Left ventricle myocardium inferior (tissue), 1 donor: ENCODE measurements at regions not wholly inside any gene's neighbourhood (a gene's known extent, or its start where the extent isn't known, plus 50 kb on each side); places are given as distances from the start of the nearest gene placed in this dataset.

ENCODE experiments used
- DNase-seq: peaks from one replicate; pipeline ENCODE4 v3.0.0-alpha.2; 2020
- H3K27ac ChIP-seq: fragments of 200-600 bp; replicated peaks from 2 replicates; pipeline ENCODE4 v1.8.0; 2021
- H3K27me3 ChIP-seq: fragments of 200-600 bp; 2 replicates; pipeline ENCODE4 v1.8.0; 2021; ENCODE audit warnings: low read depth
- H3K36me3 ChIP-seq: fragments of 200-600 bp; 2 replicates; pipeline ENCODE4 v1.8.0; 2021
- H3K4me1 ChIP-seq: fragments of 200-600 bp; 2 replicates; pipeline ENCODE4 v1.8.0; 2021
- H3K4me3 ChIP-seq: fragments of 200-600 bp; 2 replicates; pipeline ENCODE4 v1.8.0; 2021; ENCODE audit warnings: mild to moderate bottlenecking, moderate library complexity
- H3K9me3 ChIP-seq: fragments of 200-600 bp; replicated peaks from 2 replicates; pipeline ENCODE4 v1.8.0; 2021
- CTCF ChIP-seq: fragments of 200-600 bp; IDR thresholded peaks from 2 replicates; pipeline ENCODE4 v1.8.0; 2021; ENCODE audit warnings: antibody characterized with exemption, mild to moderate bottlenecking, borderline replicate concordance
- intact Hi-C: fragments of 100-400 bp; cut with micrococcal nuclease; formaldehyde crosslinking; loops from one replicate; pipeline ENCODE4 v1.11.0; 2022
- donor health status: DM: no; HTN: yes; CAD: no; lungs with severe emphysema.

DNA sequence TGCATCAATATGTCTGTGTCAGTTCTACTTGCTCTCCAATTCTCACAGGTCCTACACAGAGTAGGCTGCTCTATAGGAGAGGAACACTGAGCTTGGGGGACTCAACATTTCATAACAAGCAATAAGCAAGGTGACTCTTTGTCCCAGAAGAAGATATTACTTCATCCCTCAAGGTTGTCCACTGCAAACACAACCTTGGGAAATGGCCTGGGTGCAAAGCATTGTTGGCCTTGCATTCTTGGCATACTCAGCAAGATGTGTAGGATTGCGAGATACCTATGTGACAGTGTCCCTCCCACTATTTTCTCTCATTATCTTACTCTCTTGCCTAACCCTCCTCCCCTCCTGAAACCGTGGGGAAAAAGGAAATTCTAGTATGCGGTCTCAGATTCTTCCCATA lies 169.8 kb upstream of the FREM1 start:
- intact Hi-C loops: no loop called here
- TF ChIP-seq CTCF: no peak
- no peaks in the 10 kb centered on the region for H3K9me3 ChIP-seq
- H3K4me1 ChIP-seq: no peaks in the 10 kb centered on the region
- H3K36me3 ChIP-seq: no peaks in the 10 kb centered on the region
- no peak overlapping the region for H3K27ac ChIP-seq
- no peaks in the 10 kb centered on the region for H3K27me3 ChIP-seq
- H3K4me3 ChIP-seq: no peak overlapping the region
- no peak for DNase-seq

GRCh38 chr9:15077946-15078729 lies 167.9 kb upstream of the FREM1 start:
- intact Hi-C loops: no loop called here
- no peak for DNase-seq
- Histone ChIP-seq H3K27ac (no peak overlapping the region), H3K9me3 (no peaks in the 10 kb centered on the region), H3K36me3 (no peaks in the 10 kb centered on the region), H3K27me3 (no peaks in the 10 kb centered on the region), H3K4me1 (no peaks in the 10 kb centered on the region), H3K4me3 (no peak overlapping the region)
- TF ChIP-seq CTCF: no peak

- H3K27ac ChIP-seq: no peak overlapping the region
- no peaks in the 10 kb centered on the region for H3K4me1 ChIP-seq
- no peak for DNase-seq
- H3K27me3 ChIP-seq: no peaks in the 10 kb centered on the region
- no peaks in the 10 kb centered on the region for H3K36me3 ChIP-seq
- intact Hi-C loops: no loop called here
- H3K9me3 ChIP-seq: no peaks in the 10 kb centered on the region
- H3K4me3 ChIP-seq: no peak overlapping the region
- no peak for TF ChIP-seq CTCF
Measured at GRCh38 chr9:15073620-15074019, 163.4 kb upstream of the FREM1 start.

DNA sequence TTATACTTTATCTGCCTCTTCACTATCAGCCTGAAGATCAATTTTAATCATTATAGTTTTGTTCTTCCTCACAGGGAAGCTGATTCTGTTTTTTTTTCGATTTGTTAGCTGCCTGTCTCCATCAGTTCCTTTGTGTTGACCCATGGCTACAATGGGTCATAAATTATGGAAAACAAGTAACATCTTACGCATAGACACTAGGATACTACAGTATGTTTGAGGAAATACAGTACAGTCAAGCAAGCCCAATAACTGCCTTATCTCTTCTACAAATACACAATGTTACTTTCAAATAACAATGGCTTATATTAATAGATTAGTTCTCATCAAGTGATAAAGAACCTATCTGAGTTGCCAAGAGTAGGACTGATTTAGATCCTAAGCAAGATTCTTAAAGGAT lies 160.5 kb upstream of the FREM1 start:
- H3K27me3 ChIP-seq: no peaks in the 10 kb centered on the region
- H3K36me3 ChIP-seq: no peaks in the 10 kb centered on the region
- no peak overlapping the region for H3K4me3 ChIP-seq
- H3K27ac ChIP-seq: no peak overlapping the region
- intact Hi-C loops: no loop called here
- no peaks in the 10 kb centered on the region for H3K4me1 ChIP-seq
- no peak for TF ChIP-seq CTCF
- DNase-seq: no peak
- peaks cover 5% of the 10 kb centered on the region for H3K9me3 ChIP-seq

GRCh38 chr9:15069106-15069505 lies 158.9 kb upstream of the FREM1 start:
- Histone ChIP-seq H3K4me1 (no peaks in the 10 kb centered on the region), H3K36me3 (no peaks in the 10 kb centered on the region), H3K9me3 (peaks cover 8% of the 10 kb centered on the region), H3K4me3 (no peak overlapping the region), H3K27me3 (no peaks in the 10 kb centered on the region), H3K27ac (no peak overlapping the region)
- intact Hi-C loops: no loop called here
- DNase-seq: no peak
- no peak for TF ChIP-seq CTCF
